Uterus (tissue), 2 donors: ENCODE measurements at regions not wholly inside any gene's neighbourhood (a gene's known extent, or its start where the extent isn't known, plus 50 kb on each side); places are given as distances from the start of the nearest gene placed in this dataset.

Experiments
- POLR2A ChIP-seq, 2 donors: fragments of 450-650 bp; IDR thresholded peaks; one replicate each; pipeline ENCODE4 v1.6.1; 2016; ENCODE audit warnings: antibody characterized with exemption in 2 of 2, mild to moderate bottlenecking in 1 of 2, moderate library complexity in 1 of 2
- TF ChIP-seq, protein P1 (sequence below), 4 experiments: fragments of 200-600 bp in 2 of 4; fragments of 450-650 bp in 2 of 4; sonication (generic) in 2 of 4; IDR thresholded peaks; one replicate each; pipeline ENCODE4 v1.5.1; 2016 to 2019; ENCODE audit warnings: antibody characterized with exemption in 4 of 4, mild to moderate bottlenecking in 2 of 4, moderate library complexity in 1 of 4

DNA sequence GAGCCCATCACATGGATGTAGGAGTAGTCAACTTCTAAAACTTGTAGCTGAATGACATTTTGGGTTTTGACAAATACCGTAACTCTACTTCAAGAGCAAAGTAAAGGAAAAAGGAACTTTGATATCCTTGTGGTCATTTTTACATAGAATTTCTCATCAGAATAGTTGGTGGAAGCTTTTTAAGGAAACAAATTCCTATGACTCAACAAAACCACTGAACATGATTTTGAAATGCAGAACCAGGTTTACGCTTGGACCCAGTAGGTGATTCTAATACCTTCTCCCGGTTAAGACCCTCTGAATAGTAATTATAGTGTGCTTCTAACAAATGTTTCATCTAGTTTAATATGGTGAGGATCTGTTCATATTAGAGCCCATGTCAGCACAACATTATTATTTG is 307.8 kb downstream of the GPR37 start:
- TF ChIP-seq, protein P1, sequence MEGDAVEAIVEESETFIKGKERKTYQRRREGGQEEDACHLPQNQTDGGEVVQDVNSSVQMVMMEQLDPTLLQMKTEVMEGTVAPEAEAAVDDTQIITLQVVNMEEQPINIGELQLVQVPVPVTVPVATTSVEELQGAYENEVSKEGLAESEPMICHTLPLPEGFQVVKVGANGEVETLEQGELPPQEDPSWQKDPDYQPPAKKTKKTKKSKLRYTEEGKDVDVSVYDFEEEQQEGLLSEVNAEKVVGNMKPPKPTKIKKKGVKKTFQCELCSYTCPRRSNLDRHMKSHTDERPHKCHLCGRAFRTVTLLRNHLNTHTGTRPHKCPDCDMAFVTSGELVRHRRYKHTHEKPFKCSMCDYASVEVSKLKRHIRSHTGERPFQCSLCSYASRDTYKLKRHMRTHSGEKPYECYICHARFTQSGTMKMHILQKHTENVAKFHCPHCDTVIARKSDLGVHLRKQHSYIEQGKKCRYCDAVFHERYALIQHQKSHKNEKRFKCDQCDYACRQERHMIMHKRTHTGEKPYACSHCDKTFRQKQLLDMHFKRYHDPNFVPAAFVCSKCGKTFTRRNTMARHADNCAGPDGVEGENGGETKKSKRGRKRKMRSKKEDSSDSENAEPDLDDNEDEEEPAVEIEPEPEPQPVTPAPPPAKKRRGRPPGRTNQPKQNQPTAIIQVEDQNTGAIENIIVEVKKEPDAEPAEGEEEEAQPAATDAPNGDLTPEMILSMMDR (IDR thresholded peaks at IDR 0.05): no peak
- TF ChIP-seq POLR2A (IDR thresholded peaks at IDR 0.05): no peak
